ENCODE measurements at regions not wholly inside any gene's neighbourhood (a gene's known extent, or its start where the extent isn't known, plus 50 kb on each side); places are given as distances from the start of the nearest gene placed in this dataset.

GRCh38 chr16:13772782-13773181 is 147.2 kb upstream of the ERCC4 start:
- no peak for TF ChIP-seq CTCF (IDR thresholded peaks at IDR 0.05)
- TF ChIP-seq ZFX (IDR thresholded peaks at IDR 0.05; ENCODE audit: borderline replicate concordance), result no peak

Measured in 22Rv1 (cell line).